WERI-Rb-1 (cell line): ENCODE measurements at regions not wholly inside any gene's neighbourhood (a gene's known extent, or its start where the extent isn't known, plus 50 kb on each side); places are given as distances from the start of the nearest gene placed in this dataset.

Experiments
- DNase-seq: peaks from one replicate; pipeline ENCODE4 v3.0.0-alpha.2; 2020
- H3K27ac ChIP-seq: fragments of 250-450 bp; sonication (Bioruptor Pico); 2 replicates; pipeline ENCODE4 v1.5.1; 2020; ENCODE audit warnings: mild to moderate bottlenecking, moderate library complexity
- H3K27me3 ChIP-seq: fragments of 250-450 bp; sonication (Bioruptor Pico); 2 replicates; pipeline ENCODE4 v1.5.1; 2021; ENCODE audit warnings: mild to moderate bottlenecking, low read depth, moderate library complexity; ENCODE audit not compliant: insufficient read depth, severe bottlenecking
- H3K36me3 ChIP-seq: fragments of 250-450 bp; sonication (Bioruptor Pico); 2 replicates; pipeline ENCODE4 v1.5.1; 2020; ENCODE audit warnings: mild to moderate bottlenecking, moderate library complexity
- H3K4me3 ChIP-seq: 2 replicates; pipeline ENCODE4 v1.5.1; 2011; ENCODE audit warnings: low read depth, mild to moderate bottlenecking, control low read depth, low read length
- H3K9me3 ChIP-seq: fragments of 250-450 bp; sonication (Bioruptor Pico); 2 replicates; pipeline ENCODE4 v1.5.1; 2021; ENCODE audit warnings: mild to moderate bottlenecking, moderate library complexity; ENCODE audit not compliant: severe bottlenecking
- TF ChIP-seq, protein P1 (sequence below): IDR thresholded peaks from 2 replicates; pipeline ENCODE4 v1.5.1; 2011; ENCODE audit warnings: low read depth, mild to moderate bottlenecking, control low read depth, inconsistent platforms, low read length

- TF ChIP-seq, protein P1, sequence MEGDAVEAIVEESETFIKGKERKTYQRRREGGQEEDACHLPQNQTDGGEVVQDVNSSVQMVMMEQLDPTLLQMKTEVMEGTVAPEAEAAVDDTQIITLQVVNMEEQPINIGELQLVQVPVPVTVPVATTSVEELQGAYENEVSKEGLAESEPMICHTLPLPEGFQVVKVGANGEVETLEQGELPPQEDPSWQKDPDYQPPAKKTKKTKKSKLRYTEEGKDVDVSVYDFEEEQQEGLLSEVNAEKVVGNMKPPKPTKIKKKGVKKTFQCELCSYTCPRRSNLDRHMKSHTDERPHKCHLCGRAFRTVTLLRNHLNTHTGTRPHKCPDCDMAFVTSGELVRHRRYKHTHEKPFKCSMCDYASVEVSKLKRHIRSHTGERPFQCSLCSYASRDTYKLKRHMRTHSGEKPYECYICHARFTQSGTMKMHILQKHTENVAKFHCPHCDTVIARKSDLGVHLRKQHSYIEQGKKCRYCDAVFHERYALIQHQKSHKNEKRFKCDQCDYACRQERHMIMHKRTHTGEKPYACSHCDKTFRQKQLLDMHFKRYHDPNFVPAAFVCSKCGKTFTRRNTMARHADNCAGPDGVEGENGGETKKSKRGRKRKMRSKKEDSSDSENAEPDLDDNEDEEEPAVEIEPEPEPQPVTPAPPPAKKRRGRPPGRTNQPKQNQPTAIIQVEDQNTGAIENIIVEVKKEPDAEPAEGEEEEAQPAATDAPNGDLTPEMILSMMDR = no peak
- no peak for DNase-seq
- no peak overlapping the region for H3K27ac ChIP-seq
- H3K9me3 ChIP-seq = no peaks in the 10 kb centered on the region
- H3K4me3 ChIP-seq = no peak overlapping the region
- H3K36me3 ChIP-seq = no peaks in the 10 kb centered on the region
- H3K27me3 ChIP-seq = peaks cover 80% of the 10 kb centered on the region
Observed at GRCh38 chr4:188714907-188715306, 575.7 kb downstream of the TRIML1 start.

GRCh38 chr4:188717661-188718060 lies 578.4 kb downstream of the TRIML1 start:
- no peak overlapping the region for H3K4me3 ChIP-seq
- H3K27me3 ChIP-seq = peaks cover 69% of the 10 kb centered on the region

DNA sequence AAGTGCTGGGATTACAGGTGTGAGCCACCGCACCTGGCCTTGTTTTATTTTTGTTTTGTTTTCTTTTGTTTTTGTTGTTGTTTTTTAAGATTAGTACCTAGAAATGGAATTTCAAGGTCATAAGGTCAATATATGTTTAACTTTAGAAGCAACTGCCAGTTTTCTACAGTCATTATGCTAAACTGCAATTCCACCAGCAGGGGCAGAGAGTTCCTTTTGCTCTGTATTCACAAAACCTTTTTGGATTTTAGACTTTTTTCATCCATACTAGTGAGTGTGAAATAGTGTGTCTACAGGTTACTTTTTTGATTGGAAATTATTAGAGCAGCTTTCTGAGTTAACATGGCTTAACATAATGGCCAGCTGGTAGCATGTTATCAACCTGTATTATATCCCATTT lies 580.6 kb downstream of the TRIML1 start:
- TF ChIP-seq, protein P1 = no peak
- H3K27ac ChIP-seq = no peak overlapping the region
- no peak overlapping the region for H3K4me3 ChIP-seq
- H3K9me3 ChIP-seq = no peaks in the 10 kb centered on the region
- peaks cover 59% of the 10 kb centered on the region for H3K27me3 ChIP-seq
- DNase-seq = no peak
- no peaks in the 10 kb centered on the region for H3K36me3 ChIP-seq

More at GRCh38 chr4:188717661-188718060, 578.4 kb downstream of the TRIML1 start:
- Histone ChIP-seq H3K36me3 (no peaks in the 10 kb centered on the region), H3K27ac (no peak overlapping the region), H3K9me3 (no peaks in the 10 kb centered on the region)
- DNase-seq = no peak
- TF ChIP-seq, protein P1 = no peak

DNA sequence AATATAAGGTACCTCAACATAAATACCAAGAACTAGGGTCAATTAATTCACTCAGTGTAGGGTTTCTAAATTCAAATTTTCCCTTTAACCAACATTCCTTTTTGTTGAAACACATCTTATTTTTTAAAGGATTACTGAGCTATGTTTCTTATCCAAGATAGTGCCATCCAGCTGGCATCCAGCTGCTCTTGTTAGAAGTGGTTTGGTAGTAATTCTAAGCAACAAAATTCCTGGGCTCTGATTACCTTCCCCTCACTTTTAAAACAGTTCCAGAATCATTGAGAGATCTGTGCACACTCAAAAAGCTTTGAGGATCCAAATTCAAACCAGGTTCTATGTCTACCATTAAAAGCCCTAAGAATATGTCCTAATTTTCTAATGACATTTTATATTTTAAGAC lies 583.7 kb downstream of the TRIML1 start:
- TF ChIP-seq, protein P1 = no peak
- H3K27me3 ChIP-seq = peaks cover 51% of the 10 kb centered on the region
- no peak overlapping the region for H3K27ac ChIP-seq
- no peak for DNase-seq
- no peaks in the 10 kb centered on the region for H3K9me3 ChIP-seq
- no peak overlapping the region for H3K4me3 ChIP-seq
- H3K36me3 ChIP-seq = no peaks in the 10 kb centered on the region

DNA sequence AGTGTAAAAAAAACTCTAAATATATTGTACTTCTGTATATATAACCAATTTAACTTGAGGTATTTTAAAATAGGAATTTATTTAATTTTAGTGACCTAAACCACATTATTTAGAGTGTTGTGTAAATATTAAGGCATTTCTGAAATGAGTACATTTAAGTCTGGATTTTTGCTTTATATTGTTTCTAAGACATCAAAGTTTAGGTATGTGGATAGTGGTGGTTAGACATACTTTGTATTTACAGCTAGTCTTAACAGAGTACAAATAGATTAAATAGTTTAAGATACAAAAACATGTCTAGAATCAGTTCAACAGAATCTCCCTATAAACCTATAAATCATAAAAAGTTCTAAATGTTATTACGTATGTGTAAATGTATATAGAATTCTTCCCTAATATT lies 588.5 kb downstream of the TRIML1 start:
- TF ChIP-seq, protein P1 = no peak
- Histone ChIP-seq H3K27ac (no peak overlapping the region), H3K36me3 (no peaks in the 10 kb centered on the region), H3K4me3 (no peak overlapping the region), H3K9me3 (no peaks in the 10 kb centered on the region), H3K27me3 (peaks cover 53% of the 10 kb centered on the region)
- DNase-seq = no peak

GRCh38 chr4:188728359-188728758 lies 589.1 kb downstream of the TRIML1 start:
- Histone ChIP-seq H3K27me3 (peaks cover 52% of the 10 kb centered on the region), H3K4me3 (no peak overlapping the region), H3K36me3 (no peaks in the 10 kb centered on the region), H3K9me3 (no peaks in the 10 kb centered on the region), H3K27ac (no peak overlapping the region)
- DNase-seq = no peak
- TF ChIP-seq, protein P1 = no peak
